HL-60 (cell line): ENCODE measurements at regions not wholly inside any gene's neighbourhood (a gene's known extent, or its start where the extent isn't known, plus 50 kb on each side); places are given as distances from the start of the nearest gene placed in this dataset.

Source experiments
- DNase-seq, 2 experiments: peaks; one replicate each; pipeline ENCODE4 v3.0.0-alpha.2; 2010 to 2020; ENCODE audit warnings: low read depth in 1 of 2, low spot score in 1 of 2
- H3K27ac ChIP-seq: fragments of 250-450 bp; sonication (Bioruptor Pico); replicated peaks from 2 replicates; pipeline ENCODE4 v1.5.1; 2020; ENCODE audit warnings: mild to moderate bottlenecking, moderate library complexity
- H3K27me3 ChIP-seq: fragments of 250-450 bp; sonication (Bioruptor Pico); 2 replicates; pipeline ENCODE4 v1.5.1; 2021; ENCODE audit warnings: mild to moderate bottlenecking, moderate library complexity; ENCODE audit not compliant: insufficient read depth, poor library complexity, severe bottlenecking
- H3K4me3 ChIP-seq: replicated peaks from 2 replicates; pipeline ENCODE4 v1.5.1; 2011; ENCODE audit warnings: mild to moderate bottlenecking, control low read depth, low read length; ENCODE audit not compliant: insufficient read depth
- GABPA ChIP-seq: IDR thresholded peaks from 2 replicates; pipeline ENCODE4 v1.6.1; 2012; ENCODE audit warnings: low read depth
- POLR2AphosphoS5 ChIP-seq: IDR thresholded peaks from 2 replicates; pipeline ENCODE4 v1.6.1; 2012; ENCODE audit warnings: low read depth
- SPI1 ChIP-seq: IDR thresholded peaks from 2 replicates; pipeline ENCODE4 v1.6.1; 2012; ENCODE audit warnings: low read depth, mild to moderate bottlenecking, borderline replicate concordance
- TF ChIP-seq, protein P1 (sequence below): IDR thresholded peaks from 2 replicates; pipeline ENCODE4 v1.6.1; 2012; ENCODE audit warnings: low read depth; ENCODE audit not compliant: insufficient replicate concordance
- TF ChIP-seq, protein P2 (sequence below): IDR thresholded peaks from one replicate; pipeline ENCODE4 v1.5.1; 2011; ENCODE audit warnings: low read length, control low read depth, inconsistent platforms; ENCODE audit not compliant: insufficient read depth

DNA sequence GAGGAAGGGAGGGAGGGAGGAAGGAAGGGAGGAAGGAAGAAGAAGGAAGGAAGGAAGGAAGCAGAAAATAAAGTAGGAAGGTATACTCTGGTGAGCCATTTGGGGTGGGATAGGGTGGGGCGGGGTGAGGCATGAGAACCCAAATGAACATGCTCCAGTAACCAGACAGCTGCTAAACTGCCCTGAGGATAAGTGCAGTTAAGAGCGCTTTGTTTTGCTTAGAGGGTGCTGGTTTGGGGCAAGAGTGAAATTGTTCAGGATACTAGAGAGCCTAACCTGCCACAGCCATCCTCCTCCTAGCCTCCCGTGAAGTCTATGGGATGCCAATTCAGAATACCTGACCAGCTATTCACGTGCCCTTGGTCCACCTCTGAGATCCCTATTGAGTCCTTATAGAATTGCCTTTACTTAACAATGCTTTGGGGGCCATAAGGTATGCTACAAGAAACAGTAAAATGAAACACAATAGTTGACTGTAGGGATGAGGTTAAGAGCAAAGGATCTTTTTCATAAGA, 59.0 kb upstream of the ATF3 start:
- Histone ChIP-seq H3K4me3 (no peak overlapping the region), H3K27ac (no peak overlapping the region), H3K27me3 (no peaks in the 10 kb centered on the region)
- DNase-seq, result no peak
- TF ChIP-seq, protein P1, sequence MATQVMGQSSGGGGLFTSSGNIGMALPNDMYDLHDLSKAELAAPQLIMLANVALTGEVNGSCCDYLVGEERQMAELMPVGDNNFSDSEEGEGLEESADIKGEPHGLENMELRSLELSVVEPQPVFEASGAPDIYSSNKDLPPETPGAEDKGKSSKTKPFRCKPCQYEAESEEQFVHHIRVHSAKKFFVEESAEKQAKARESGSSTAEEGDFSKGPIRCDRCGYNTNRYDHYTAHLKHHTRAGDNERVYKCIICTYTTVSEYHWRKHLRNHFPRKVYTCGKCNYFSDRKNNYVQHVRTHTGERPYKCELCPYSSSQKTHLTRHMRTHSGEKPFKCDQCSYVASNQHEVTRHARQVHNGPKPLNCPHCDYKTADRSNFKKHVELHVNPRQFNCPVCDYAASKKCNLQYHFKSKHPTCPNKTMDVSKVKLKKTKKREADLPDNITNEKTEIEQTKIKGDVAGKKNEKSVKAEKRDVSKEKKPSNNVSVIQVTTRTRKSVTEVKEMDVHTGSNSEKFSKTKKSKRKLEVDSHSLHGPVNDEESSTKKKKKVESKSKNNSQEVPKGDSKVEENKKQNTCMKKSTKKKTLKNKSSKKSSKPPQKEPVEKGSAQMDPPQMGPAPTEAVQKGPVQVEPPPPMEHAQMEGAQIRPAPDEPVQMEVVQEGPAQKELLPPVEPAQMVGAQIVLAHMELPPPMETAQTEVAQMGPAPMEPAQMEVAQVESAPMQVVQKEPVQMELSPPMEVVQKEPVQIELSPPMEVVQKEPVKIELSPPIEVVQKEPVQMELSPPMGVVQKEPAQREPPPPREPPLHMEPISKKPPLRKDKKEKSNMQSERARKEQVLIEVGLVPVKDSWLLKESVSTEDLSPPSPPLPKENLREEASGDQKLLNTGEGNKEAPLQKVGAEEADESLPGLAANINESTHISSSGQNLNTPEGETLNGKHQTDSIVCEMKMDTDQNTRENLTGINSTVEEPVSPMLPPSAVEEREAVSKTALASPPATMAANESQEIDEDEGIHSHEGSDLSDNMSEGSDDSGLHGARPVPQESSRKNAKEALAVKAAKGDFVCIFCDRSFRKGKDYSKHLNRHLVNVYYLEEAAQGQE, result no peak
- TF ChIP-seq, protein P2, sequence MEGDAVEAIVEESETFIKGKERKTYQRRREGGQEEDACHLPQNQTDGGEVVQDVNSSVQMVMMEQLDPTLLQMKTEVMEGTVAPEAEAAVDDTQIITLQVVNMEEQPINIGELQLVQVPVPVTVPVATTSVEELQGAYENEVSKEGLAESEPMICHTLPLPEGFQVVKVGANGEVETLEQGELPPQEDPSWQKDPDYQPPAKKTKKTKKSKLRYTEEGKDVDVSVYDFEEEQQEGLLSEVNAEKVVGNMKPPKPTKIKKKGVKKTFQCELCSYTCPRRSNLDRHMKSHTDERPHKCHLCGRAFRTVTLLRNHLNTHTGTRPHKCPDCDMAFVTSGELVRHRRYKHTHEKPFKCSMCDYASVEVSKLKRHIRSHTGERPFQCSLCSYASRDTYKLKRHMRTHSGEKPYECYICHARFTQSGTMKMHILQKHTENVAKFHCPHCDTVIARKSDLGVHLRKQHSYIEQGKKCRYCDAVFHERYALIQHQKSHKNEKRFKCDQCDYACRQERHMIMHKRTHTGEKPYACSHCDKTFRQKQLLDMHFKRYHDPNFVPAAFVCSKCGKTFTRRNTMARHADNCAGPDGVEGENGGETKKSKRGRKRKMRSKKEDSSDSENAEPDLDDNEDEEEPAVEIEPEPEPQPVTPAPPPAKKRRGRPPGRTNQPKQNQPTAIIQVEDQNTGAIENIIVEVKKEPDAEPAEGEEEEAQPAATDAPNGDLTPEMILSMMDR, result no peak
- TF ChIP-seq GABPA (no peak), POLR2AphosphoS5 (no peak), SPI1 (no peak)

DNA sequence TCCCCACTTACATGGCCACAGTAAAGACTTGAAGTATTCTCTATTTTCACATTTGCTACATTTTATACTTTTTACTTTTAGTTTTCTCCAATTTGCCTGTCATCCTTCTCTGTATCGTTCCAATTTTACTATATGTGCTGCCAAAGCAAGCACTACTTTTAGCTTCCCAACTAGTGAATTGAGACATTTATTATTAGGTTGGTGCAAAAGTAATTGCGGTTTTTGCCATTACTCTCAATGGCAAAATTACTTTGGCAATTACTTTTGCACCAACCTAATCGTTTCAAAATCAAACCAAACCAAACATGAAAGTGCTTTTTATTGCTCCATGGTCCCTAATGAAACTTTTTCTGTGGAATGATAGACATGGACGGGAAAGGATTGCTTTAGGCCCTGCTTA, 56.6 kb upstream of the ATF3 start:
- Histone ChIP-seq H3K27me3 (no peaks in the 10 kb centered on the region), H3K4me3 (no peak overlapping the region), H3K27ac (no peak overlapping the region)
- no peak for DNase-seq
- TF ChIP-seq SPI1, result no peak
- TF ChIP-seq, protein P1, result no peak
- TF ChIP-seq POLR2AphosphoS5, result no peak
- TF ChIP-seq, protein P2, result no peak
- no peak for TF ChIP-seq GABPA

DNA sequence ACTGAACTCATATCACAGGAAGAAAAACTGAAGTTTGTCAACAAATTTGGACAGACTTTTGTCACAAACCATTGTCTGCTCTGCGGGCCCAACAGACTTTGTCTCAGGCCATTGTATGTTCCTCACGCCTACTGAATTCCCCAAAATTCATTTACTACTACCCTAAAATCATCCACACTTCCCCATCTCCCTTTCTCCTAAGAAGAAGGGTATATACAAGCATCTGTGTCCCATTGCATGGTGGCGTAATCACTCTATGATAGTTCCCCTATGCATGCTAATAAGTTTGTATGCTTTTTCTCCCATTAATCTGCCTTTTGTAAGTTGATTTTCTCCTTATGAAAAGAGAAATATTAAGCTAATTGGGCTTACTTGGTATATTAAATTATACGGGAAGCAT, 54.9 kb upstream of the ATF3 start:
- DNase-seq, result no peak
- TF ChIP-seq, protein P2, result no peak
- TF ChIP-seq GABPA (no peak), POLR2AphosphoS5 (no peak), SPI1 (no peak)
- TF ChIP-seq, protein P1, result no peak
- H3K27ac ChIP-seq, result no peak overlapping the region
- no peaks in the 10 kb centered on the region for H3K27me3 ChIP-seq
- H3K4me3 ChIP-seq, result no peak overlapping the region
